Peyer's patch (tissue), 4 donors: ENCODE measurements at regions not wholly inside any gene's neighbourhood (a gene's known extent, or its start where the extent isn't known, plus 50 kb on each side); places are given as distances from the start of the nearest gene placed in this dataset.

ENCODE experiments used
- POLR2A ChIP-seq, 2 donors: fragments of 450-650 bp; IDR thresholded peaks; one replicate each; pipeline ENCODE4 v1.5.1; 2017; ENCODE audit warnings: antibody characterized with exemption in 2 of 2, mild to moderate bottlenecking in 2 of 2, moderate library complexity in 2 of 2
- TF ChIP-seq, protein P1 (sequence below), 6 experiments: fragments of 450-650 bp in 4 of 6; fragments of 200-600 bp in 2 of 6; sonication (generic) in 1 of 6; IDR thresholded peaks; one replicate each; pipeline ENCODE4 v1.5.1; 2017 to 2019; ENCODE audit warnings: antibody characterized with exemption in 6 of 6, mild to moderate bottlenecking in 3 of 6, moderate library complexity in 1 of 6

DNA sequence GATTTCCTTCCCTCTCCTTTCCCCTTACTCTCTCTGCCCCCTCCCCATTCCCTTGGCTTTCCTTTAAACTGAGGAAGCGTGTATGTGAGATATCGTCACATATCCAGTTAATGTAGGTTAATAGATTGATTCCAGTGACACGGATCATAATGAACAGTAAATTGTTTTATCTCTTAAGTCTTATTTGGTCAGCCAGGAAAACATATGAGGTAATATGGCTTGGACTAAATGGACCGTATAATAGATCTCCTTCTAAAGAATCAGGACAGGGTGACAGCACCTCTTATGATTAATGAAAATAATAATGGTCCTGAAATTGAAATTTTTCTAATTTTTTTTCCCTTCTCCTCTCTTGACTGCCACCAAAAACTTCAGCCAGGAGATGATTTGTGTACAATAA lies 779.8 kb upstream of the NR2F2 start:
- TF ChIP-seq, protein P1, sequence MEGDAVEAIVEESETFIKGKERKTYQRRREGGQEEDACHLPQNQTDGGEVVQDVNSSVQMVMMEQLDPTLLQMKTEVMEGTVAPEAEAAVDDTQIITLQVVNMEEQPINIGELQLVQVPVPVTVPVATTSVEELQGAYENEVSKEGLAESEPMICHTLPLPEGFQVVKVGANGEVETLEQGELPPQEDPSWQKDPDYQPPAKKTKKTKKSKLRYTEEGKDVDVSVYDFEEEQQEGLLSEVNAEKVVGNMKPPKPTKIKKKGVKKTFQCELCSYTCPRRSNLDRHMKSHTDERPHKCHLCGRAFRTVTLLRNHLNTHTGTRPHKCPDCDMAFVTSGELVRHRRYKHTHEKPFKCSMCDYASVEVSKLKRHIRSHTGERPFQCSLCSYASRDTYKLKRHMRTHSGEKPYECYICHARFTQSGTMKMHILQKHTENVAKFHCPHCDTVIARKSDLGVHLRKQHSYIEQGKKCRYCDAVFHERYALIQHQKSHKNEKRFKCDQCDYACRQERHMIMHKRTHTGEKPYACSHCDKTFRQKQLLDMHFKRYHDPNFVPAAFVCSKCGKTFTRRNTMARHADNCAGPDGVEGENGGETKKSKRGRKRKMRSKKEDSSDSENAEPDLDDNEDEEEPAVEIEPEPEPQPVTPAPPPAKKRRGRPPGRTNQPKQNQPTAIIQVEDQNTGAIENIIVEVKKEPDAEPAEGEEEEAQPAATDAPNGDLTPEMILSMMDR (IDR thresholded peaks at IDR 0.05), result no peak
- TF ChIP-seq POLR2A (IDR thresholded peaks at IDR 0.05), result no peak
